ENCODE measurements at regions not wholly inside any gene's neighbourhood (a gene's known extent, or its start where the extent isn't known, plus 50 kb on each side); places are given as distances from the start of the nearest gene placed in this dataset.

DNA sequence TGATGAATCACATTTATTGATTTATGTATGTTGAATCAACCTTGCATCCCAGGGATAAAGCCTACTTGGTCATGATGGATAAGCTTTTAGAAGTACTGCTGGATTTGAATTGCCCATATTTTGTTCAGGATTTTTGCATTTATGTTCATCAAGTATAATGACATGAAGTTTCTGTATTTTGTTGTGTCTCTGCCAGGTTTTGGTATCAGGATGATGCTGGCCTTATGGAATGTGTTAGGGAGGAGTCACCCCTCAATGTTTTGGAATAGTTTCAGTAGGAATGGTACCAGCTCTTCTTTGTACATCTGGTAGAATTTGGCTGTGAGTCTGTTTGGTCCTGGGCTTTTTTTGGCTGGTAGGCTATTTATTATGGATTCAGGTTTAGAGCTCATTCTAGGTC is 1643.1 kb upstream of the B3GALT2 start:
- TF ChIP-seq POLR2A (conservative IDR thresholded peaks at IDR 0.05) = no peak
- TF ChIP-seq, protein P1, sequence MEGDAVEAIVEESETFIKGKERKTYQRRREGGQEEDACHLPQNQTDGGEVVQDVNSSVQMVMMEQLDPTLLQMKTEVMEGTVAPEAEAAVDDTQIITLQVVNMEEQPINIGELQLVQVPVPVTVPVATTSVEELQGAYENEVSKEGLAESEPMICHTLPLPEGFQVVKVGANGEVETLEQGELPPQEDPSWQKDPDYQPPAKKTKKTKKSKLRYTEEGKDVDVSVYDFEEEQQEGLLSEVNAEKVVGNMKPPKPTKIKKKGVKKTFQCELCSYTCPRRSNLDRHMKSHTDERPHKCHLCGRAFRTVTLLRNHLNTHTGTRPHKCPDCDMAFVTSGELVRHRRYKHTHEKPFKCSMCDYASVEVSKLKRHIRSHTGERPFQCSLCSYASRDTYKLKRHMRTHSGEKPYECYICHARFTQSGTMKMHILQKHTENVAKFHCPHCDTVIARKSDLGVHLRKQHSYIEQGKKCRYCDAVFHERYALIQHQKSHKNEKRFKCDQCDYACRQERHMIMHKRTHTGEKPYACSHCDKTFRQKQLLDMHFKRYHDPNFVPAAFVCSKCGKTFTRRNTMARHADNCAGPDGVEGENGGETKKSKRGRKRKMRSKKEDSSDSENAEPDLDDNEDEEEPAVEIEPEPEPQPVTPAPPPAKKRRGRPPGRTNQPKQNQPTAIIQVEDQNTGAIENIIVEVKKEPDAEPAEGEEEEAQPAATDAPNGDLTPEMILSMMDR (IDR thresholded peaks at IDR 0.05 in 2 of 3, conservative IDR thresholded peaks at IDR 0.05 in 1 of 3; ENCODE audit: insufficient read depth in 2 of 3, low read depth in 1 of 3, low read length in 3 of 3) = no peak
- TF ChIP-seq ZNF76 (CRISPR knock-in tag; IDR thresholded peaks at IDR 0.05; ENCODE audit: borderline replicate concordance) = no peak
- no peak for TF ChIP-seq CBX5 (IDR thresholded peaks at IDR 0.05; ENCODE audit: borderline replicate concordance, low read depth)
- no peak for TF ChIP-seq SPI1 (IDR thresholded peaks at IDR 0.05; ENCODE audit: borderline replicate concordance, low read depth, low read length)
- TF ChIP-seq EZH2 (IDR thresholded peaks at IDR 0.05; ENCODE audit: borderline replicate concordance, low read depth, low read length) = no peak
- TF ChIP-seq, protein P2, sequence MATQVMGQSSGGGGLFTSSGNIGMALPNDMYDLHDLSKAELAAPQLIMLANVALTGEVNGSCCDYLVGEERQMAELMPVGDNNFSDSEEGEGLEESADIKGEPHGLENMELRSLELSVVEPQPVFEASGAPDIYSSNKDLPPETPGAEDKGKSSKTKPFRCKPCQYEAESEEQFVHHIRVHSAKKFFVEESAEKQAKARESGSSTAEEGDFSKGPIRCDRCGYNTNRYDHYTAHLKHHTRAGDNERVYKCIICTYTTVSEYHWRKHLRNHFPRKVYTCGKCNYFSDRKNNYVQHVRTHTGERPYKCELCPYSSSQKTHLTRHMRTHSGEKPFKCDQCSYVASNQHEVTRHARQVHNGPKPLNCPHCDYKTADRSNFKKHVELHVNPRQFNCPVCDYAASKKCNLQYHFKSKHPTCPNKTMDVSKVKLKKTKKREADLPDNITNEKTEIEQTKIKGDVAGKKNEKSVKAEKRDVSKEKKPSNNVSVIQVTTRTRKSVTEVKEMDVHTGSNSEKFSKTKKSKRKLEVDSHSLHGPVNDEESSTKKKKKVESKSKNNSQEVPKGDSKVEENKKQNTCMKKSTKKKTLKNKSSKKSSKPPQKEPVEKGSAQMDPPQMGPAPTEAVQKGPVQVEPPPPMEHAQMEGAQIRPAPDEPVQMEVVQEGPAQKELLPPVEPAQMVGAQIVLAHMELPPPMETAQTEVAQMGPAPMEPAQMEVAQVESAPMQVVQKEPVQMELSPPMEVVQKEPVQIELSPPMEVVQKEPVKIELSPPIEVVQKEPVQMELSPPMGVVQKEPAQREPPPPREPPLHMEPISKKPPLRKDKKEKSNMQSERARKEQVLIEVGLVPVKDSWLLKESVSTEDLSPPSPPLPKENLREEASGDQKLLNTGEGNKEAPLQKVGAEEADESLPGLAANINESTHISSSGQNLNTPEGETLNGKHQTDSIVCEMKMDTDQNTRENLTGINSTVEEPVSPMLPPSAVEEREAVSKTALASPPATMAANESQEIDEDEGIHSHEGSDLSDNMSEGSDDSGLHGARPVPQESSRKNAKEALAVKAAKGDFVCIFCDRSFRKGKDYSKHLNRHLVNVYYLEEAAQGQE (IDR thresholded peaks at IDR 0.05; ENCODE audit: borderline replicate concordance) = no peak
- TF ChIP-seq, protein P2 (CRISPR knock-in tag; IDR thresholded peaks at IDR 0.05; ENCODE audit: low read depth) = no peak
- TF ChIP-seq, protein P3, sequence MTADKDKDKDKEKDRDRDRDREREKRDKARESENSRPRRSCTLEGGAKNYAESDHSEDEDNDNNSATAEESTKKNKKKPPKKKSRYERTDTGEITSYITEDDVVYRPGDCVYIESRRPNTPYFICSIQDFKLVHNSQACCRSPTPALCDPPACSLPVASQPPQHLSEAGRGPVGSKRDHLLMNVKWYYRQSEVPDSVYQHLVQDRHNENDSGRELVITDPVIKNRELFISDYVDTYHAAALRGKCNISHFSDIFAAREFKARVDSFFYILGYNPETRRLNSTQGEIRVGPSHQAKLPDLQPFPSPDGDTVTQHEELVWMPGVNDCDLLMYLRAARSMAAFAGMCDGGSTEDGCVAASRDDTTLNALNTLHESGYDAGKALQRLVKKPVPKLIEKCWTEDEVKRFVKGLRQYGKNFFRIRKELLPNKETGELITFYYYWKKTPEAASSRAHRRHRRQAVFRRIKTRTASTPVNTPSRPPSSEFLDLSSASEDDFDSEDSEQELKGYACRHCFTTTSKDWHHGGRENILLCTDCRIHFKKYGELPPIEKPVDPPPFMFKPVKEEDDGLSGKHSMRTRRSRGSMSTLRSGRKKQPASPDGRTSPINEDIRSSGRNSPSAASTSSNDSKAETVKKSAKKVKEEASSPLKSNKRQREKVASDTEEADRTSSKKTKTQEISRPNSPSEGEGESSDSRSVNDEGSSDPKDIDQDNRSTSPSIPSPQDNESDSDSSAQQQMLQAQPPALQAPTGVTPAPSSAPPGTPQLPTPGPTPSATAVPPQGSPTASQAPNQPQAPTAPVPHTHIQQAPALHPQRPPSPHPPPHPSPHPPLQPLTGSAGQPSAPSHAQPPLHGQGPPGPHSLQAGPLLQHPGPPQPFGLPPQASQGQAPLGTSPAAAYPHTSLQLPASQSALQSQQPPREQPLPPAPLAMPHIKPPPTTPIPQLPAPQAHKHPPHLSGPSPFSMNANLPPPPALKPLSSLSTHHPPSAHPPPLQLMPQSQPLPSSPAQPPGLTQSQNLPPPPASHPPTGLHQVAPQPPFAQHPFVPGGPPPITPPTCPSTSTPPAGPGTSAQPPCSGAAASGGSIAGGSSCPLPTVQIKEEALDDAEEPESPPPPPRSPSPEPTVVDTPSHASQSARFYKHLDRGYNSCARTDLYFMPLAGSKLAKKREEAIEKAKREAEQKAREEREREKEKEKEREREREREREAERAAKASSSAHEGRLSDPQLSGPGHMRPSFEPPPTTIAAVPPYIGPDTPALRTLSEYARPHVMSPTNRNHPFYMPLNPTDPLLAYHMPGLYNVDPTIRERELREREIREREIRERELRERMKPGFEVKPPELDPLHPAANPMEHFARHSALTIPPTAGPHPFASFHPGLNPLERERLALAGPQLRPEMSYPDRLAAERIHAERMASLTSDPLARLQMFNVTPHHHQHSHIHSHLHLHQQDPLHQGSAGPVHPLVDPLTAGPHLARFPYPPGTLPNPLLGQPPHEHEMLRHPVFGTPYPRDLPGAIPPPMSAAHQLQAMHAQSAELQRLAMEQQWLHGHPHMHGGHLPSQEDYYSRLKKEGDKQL (CRISPR knock-in tag; IDR thresholded peaks at IDR 0.05; ENCODE audit: borderline replicate concordance) = no peak
- TF ChIP-seq ESRRA (IDR thresholded peaks at IDR 0.05; ENCODE audit: borderline replicate concordance, low read depth) = no peak
- TF ChIP-seq RBM22 (IDR thresholded peaks at IDR 0.05; ENCODE audit: low read depth, low read length, poor library complexity, severe bottlenecking) = no peak
- no peak for TF ChIP-seq ZNF316 (IDR thresholded peaks at IDR 0.05)

All from K562 (cell line).